ENCODE measurements at regions not wholly inside any gene's neighbourhood (a gene's known extent, or its start where the extent isn't known, plus 50 kb on each side); places are given as distances from the start of the nearest gene placed in this dataset.

- Histone ChIP-seq H3K36me3 (ENCODE audit: insufficient read depth, low read length) (no peaks in the 10 kb centered on the region), H3K9ac (ENCODE audit: low read depth, low read length) (no peak overlapping the region), H3K9me3 (ENCODE audit: control insufficient read depth, insufficient read depth, low read length) (no peaks in the 10 kb centered on the region; the same call in 1 of the 2 replicates), H3K4me1 (ENCODE audit: insufficient read depth, low read length) (no peaks in the 10 kb centered on the region; the same call in 1 of the 2 replicates)
Observed at GRCh38 chr2:64704161-64704560, 50.4 kb upstream of the SERTAD2 start.

- Histone ChIP-seq H3K4me1 (ENCODE audit: insufficient read depth, low read length) (no peaks in the 10 kb centered on the region), H3K36me3 (ENCODE audit: insufficient read depth, low read length) (no peaks in the 10 kb centered on the region), H3K9me3 (ENCODE audit: control insufficient read depth, insufficient read depth, low read length) (no peaks in the 10 kb centered on the region; the same call in 1 of the 2 replicates), H3K9ac (ENCODE audit: low read depth, low read length) (no peak overlapping the region)
Observed at GRCh38 chr2:64704996-64705395, 51.3 kb upstream of the SERTAD2 start.

GRCh38 chr2:64707276-64707675, 53.6 kb upstream of the SERTAD2 start:
- H3K4me1 ChIP-seq (ENCODE audit: insufficient read depth, low read length), result peaks cover 5% of the 10 kb centered on the region; the same call in 1 of the 2 replicates
- H3K36me3 ChIP-seq (ENCODE audit: insufficient read depth, low read length), result no peaks in the 10 kb centered on the region
- H3K9ac ChIP-seq (ENCODE audit: low read depth, low read length), result no peak overlapping the region
- no peaks in the 10 kb centered on the region; the same call in 1 of the 2 replicates for H3K9me3 ChIP-seq (ENCODE audit: control insufficient read depth, insufficient read depth, low read length)

- no peak overlapping the region for H3K9ac ChIP-seq (ENCODE audit: low read depth, low read length)
- H3K9me3 ChIP-seq (ENCODE audit: control insufficient read depth, insufficient read depth, low read length), result no peaks in the 10 kb centered on the region; the same call in 1 of the 2 replicates
- H3K36me3 ChIP-seq (ENCODE audit: insufficient read depth, low read length), result no peaks in the 10 kb centered on the region
- H3K4me1 ChIP-seq (ENCODE audit: insufficient read depth, low read length), result peaks cover 5% of the 10 kb centered on the region; the same call in 1 of the 2 replicates
Observed at GRCh38 chr2:64708829-64709228, 55.1 kb upstream of the SERTAD2 start.

GRCh38 chr2:64711252-64711800, 57.6 kb upstream of the SERTAD2 start:
- no peaks in the 10 kb centered on the region; the same call in 1 of the 2 replicates for H3K9me3 ChIP-seq (ENCODE audit: control insufficient read depth, insufficient read depth, low read length)
- H3K4me1 ChIP-seq (ENCODE audit: insufficient read depth, low read length), result peaks cover 7% of the 10 kb centered on the region; the same call in 1 of the 2 replicates
- H3K36me3 ChIP-seq (ENCODE audit: insufficient read depth, low read length), result no peaks in the 10 kb centered on the region
- H3K9ac ChIP-seq (ENCODE audit: low read depth, low read length), result no peak overlapping the region

- Histone ChIP-seq H3K9ac (ENCODE audit: low read depth, low read length) (no peak overlapping the region), H3K4me1 (ENCODE audit: insufficient read depth, low read length) (peaks cover 7% of the 10 kb centered on the region; the same call in 1 of the 2 replicates), H3K9me3 (ENCODE audit: control insufficient read depth, insufficient read depth, low read length) (no peaks in the 10 kb centered on the region), H3K36me3 (ENCODE audit: insufficient read depth, low read length) (no peaks in the 10 kb centered on the region)
Observed at GRCh38 chr2:64713686-64714085, 60.0 kb upstream of the SERTAD2 start.

GRCh38 chr2:64716569-64716968, 62.9 kb upstream of the SERTAD2 start:
- Histone ChIP-seq H3K9me3 (ENCODE audit: control insufficient read depth, insufficient read depth, low read length) (no peaks in the 10 kb centered on the region), H3K4me1 (ENCODE audit: insufficient read depth, low read length) (peaks cover 3% of the 10 kb centered on the region; the same call in 1 of the 2 replicates), H3K9ac (ENCODE audit: low read depth, low read length) (no peak overlapping the region), H3K36me3 (ENCODE audit: insufficient read depth, low read length) (no peaks in the 10 kb centered on the region)

- no peaks in the 10 kb centered on the region for H3K9me3 ChIP-seq (ENCODE audit: control insufficient read depth, insufficient read depth, low read length)
- H3K36me3 ChIP-seq (ENCODE audit: insufficient read depth, low read length), result no peaks in the 10 kb centered on the region
- no peak overlapping the region for H3K9ac ChIP-seq (ENCODE audit: low read depth, low read length)
- peaks cover 3% of the 10 kb centered on the region; the same call in 1 of the 2 replicates for H3K4me1 ChIP-seq (ENCODE audit: insufficient read depth, low read length)
Observed at GRCh38 chr2:64718250-64718885, 64.7 kb upstream of the SERTAD2 start.

GRCh38 chr2:64720535-64721319, 67.0 kb upstream of the SERTAD2 start:
- Histone ChIP-seq H3K9ac (ENCODE audit: low read depth, low read length) (no peak overlapping the region), H3K9me3 (ENCODE audit: control insufficient read depth, insufficient read depth, low read length) (no peaks in the 10 kb centered on the region), H3K4me1 (ENCODE audit: insufficient read depth, low read length) (peaks cover 3% of the 10 kb centered on the region; the same call in 1 of the 2 replicates), H3K36me3 (ENCODE audit: insufficient read depth, low read length) (no peaks in the 10 kb centered on the region)

- H3K4me1 ChIP-seq (ENCODE audit: insufficient read depth, low read length), result peaks cover 4% of the 10 kb centered on the region
- no peaks in the 10 kb centered on the region for H3K9me3 ChIP-seq (ENCODE audit: control insufficient read depth, insufficient read depth, low read length)
- H3K9ac ChIP-seq (ENCODE audit: low read depth, low read length), result no peak overlapping the region
- H3K36me3 ChIP-seq (ENCODE audit: insufficient read depth, low read length), result no peaks in the 10 kb centered on the region
Observed at GRCh38 chr2:64721320-64721623, 67.6 kb upstream of the SERTAD2 start.

GRCh38 chr2:64722291-64723044, 68.8 kb upstream of the SERTAD2 start:
- Histone ChIP-seq H3K9me3 (ENCODE audit: control insufficient read depth, insufficient read depth, low read length) (no peaks in the 10 kb centered on the region), H3K4me1 (ENCODE audit: insufficient read depth, low read length) (peaks cover 6% of the 10 kb centered on the region), H3K36me3 (ENCODE audit: insufficient read depth, low read length) (no peaks in the 10 kb centered on the region), H3K9ac (ENCODE audit: low read depth, low read length) (no peak overlapping the region)

GRCh38 chr2:64727013-64727767, 73.5 kb upstream of the SERTAD2 start:
- H3K4me1 ChIP-seq (ENCODE audit: insufficient read depth, low read length), result peaks cover 24% of the 10 kb centered on the region
- no peaks in the 10 kb centered on the region for H3K36me3 ChIP-seq (ENCODE audit: insufficient read depth, low read length)
- H3K9ac ChIP-seq (ENCODE audit: low read depth, low read length), result no peak overlapping the region
- H3K9me3 ChIP-seq (ENCODE audit: control insufficient read depth, insufficient read depth, low read length), result no peaks in the 10 kb centered on the region

- Histone ChIP-seq H3K9me3 (ENCODE audit: control insufficient read depth, insufficient read depth, low read length) (no peaks in the 10 kb centered on the region), H3K4me1 (ENCODE audit: insufficient read depth, low read length) (peaks cover 24% of the 10 kb centered on the region), H3K9ac (ENCODE audit: low read depth, low read length) (no peak overlapping the region), H3K36me3 (ENCODE audit: insufficient read depth, low read length) (no peaks in the 10 kb centered on the region)
Observed at GRCh38 chr2:64727843-64728463, 74.2 kb upstream of the SERTAD2 start.
